NCI-H2171 (cell line): ENCODE measurements at regions not wholly inside any gene's neighbourhood (a gene's known extent, or its start where the extent isn't known, plus 50 kb on each side); places are given as distances from the start of the nearest gene placed in this dataset.

Experiments used
- DNase-seq: peaks from one replicate; lab custom pipeline; 2025; lab: John Stamatoyannopoulos, UW

GRCh38 chr9:86445671-86446070 lies 91.5 kb upstream of the TUT7 start:
- no peak for DNase-seq

- DNase-seq, result no peak
Observed at GRCh38 chr9:86443992-86444391, 89.8 kb upstream of the TUT7 start.

DNA sequence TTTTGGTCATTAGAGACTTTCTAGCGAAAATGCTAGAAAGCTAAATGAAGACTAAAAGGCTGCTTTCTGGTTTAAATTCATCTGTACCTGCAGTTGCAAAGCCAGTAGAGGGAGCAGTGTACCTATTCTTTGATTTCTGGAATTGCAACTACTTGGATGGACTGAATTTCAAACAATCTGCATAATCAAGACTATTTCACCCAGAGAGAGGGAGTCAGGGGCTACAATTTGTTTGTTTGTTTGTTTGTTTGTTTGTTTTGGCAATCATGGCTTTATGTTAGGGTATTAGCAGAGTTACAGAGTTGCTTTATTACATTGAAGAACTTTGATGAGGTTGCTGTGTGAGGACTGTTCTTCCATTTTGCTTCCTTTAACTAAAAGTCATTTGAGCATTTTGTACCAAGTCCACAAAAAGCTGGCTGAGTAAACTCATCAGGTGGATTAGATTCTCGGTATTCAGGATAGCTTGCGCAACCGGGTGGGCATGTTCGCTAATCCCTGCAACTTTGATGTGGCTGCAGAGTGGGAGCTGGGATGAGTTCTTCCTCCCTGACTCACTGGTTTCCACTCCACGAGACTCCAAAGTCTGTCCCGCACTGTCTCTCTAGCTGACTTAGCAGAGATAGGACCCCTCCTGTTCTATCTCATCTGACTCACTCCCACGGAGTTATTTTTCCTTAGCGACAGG lies 80.0 kb upstream of the TUT7 start:
- peak; percentile 13 for DNase-seq

DNA sequence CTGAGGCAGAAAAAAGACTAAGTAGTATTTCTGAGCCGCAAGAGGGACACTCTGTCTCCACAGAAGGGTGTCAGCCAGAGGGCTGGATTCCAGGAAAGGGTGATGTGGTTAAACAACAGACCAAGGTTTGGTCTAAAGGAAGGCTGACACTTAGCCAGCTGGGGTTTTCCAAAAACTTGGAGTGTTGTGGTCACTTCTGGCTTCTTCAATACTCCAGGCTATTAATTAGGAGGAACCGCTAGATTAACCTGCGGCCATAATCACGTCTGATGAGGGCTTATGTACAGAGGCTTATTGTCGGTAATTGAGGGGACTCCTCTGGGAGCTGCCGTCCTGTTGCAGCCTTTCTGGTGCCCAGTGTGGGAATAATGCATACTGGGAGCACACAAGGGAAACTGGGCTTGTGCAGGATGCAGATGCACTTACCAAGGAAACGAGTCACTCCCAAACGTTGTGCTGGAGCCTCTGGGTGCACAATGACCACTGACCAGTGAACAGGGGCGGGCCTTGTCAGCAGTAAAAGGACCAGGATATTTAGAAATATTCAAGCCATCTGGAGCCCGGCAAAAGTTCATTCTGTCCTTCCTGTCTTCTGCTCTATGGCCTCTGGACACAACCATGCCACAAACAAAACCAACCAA lies 70.2 kb upstream of the TUT7 start:
- DNase-seq, result no peak

GRCh38 chr9:86413971-86414880 lies 60.0 kb upstream of the TUT7 start:
- DNase-seq, result no peak

DNA sequence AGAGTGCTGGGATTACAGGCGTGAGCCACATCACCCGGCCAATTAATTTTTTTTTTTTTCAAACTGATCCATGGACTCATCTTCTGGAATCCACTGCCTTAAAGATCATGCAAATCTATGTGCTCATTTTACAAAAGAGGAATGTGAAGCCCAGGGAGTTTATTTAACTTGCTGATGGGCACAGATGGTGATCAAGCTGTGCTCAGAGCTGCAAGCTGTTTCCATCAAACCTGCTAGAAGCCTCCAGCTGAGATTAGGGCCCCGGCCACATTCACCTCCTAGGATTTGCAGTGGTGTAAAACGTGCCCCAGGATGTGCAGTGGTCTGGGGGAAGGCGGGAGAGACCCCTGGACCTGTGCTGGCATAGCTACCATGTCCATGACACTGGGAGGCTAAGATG lies 56.1 kb upstream of the TUT7 start:
- DNase-seq, result no peak

DNA sequence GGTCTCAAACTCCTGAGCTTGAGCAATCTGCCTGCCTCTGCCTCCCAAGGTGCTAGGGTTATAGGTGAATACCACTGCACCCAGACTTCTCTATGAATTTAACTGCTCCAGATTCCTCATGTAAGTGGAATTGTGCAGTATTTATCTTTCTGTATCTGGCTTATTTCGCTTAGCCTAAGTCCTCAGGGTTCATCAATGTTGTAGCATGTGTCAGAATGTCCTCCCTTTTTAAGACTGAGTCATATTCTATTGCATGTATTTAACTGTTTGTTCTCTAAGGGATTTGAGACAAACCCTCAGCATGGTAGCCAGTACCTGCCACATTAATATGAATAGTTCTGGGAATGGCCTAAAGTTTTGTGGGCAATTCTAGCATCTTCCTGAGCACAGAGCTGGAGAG lies 53.9 kb upstream of the TUT7 start:
- DNase-seq, result no peak

DNA sequence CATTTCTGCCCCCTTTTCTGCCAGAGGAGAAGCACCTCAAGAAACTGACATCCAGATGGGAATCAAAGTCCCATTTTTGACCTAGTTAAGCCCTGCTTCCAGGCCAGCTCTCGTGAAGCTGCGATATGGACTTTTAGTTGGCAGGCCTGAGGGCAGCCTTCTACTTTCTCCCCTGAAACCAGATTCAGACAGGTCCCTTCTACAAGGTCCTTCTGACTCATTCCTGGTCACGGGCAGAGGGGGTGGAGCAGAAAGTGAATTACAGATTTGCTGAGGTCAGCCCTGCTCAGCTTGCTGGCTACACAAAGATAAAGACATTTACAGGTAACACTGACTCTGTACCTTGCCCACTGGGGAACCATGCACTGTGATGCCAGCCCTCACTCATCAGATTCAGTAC lies 52.8 kb upstream of the TUT7 start:
- DNase-seq, result no peak

DNA sequence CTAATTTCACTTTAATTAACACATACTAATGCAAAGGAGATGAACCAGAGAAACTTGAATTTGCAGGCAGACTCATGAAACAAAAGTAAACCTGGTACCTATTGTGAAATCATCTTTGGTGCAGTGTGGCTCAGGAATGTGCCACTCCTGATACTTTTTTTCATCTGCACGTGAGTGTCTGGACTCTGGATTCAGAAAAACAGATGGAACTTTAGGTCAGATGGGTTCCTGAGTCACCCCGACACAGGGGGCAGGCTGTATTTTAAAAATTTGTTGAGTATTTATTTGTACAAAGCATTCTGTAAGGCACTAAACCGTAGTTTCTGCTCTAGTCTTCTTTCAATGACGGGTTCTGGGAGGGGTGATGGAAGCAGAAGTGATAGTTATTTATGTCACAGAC lies 52.2 kb upstream of the TUT7 start:
- DNase-seq, result no peak

GRCh38 chr9:86405926-86406325 lies 51.7 kb upstream of the TUT7 start:
- no peak for DNase-seq

DNA sequence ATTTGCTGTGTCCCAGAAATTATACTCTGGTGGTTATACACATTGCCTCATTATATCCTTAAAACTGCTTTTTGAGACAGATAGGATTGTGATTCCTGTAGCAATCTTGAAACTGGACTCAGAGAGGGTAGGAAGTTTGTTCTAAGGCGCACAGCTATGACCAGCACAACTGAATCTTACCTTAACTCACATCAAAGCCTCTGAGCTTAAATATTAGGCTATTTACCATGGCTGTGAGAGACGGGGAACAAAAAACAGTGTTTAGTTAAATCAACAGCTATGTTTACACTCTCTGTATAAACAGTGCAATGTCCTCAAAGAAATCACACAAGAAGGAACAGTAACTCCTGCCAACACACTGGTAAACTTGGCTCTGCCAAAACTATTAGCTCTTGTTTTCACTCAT lies 50.9 kb upstream of the TUT7 start:
- DNase-seq, result no peak
